GM21390 (cell line): ENCODE measurements at regions not wholly inside any gene's neighbourhood (a gene's known extent, or its start where the extent isn't known, plus 50 kb on each side); places are given as distances from the start of the nearest gene placed in this dataset.

Experiments used
- ATAC-seq: cut with Tn5 transposase; IDR thresholded peaks from one replicate; pipeline ENCODE4 v1.9.1; 2021; ENCODE audit not compliant: unreplicated experiment

DNA sequence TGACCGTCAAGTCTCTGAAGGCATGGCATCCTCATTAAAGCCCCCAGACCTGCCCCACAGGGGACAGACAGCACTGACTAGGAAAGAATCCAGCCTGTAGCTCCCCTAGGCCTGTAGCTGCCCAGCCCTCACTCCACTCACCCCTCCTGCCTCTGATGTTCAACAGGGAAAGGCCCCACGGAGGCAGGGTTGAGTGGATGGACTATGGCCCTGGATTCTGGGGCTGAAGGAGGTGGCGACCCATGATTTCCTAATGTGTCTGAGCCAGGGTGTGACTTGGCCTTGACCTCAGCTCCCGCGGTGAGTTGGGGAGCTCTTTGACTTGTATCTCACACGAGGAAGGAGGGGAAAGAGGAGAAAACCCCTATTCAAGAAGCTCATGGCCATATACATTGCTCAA lies 238.5 kb upstream of the CSF3R start:
- no peak for ATAC-seq

DNA sequence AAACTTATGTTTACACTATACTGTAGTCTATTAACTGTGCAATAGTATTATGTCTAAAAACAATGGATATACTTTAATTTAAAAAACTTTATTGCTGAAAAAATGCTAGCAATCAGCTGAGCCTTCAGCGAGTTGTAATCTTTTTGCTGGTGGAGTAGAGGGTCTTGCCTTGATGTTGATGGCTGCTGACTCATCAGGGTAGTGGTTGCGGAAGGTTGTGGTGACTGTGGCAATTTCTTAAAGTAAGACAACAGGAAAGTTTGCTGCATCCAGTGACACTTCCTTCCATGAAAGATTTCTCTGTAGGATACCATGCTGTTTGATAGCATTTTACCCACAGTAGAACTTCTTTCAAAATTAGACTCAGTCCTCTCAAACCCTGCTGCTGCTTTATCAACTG lies 234.7 kb upstream of the CSF3R start:
- no peak for ATAC-seq

DNA sequence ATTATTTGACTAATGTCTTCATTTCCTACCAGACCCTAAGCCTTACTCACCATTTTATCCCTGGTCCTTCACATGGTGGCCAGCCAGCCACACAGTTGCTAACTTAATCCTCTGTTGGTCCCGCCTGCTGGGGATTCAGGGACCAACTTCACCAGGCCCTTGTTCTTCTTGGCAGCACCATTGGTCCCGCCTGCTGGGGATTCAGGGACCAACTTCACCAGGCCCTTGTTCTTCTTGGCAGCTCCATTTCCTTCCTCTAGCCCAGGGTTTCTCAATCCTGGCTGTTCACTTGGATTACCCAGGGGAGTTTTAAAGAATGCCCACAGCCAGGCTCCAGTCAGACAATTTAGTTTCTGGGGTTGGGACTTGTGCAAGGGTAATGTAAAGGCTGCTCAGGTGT lies 233.1 kb upstream of the CSF3R start:
- no peak for ATAC-seq

DNA sequence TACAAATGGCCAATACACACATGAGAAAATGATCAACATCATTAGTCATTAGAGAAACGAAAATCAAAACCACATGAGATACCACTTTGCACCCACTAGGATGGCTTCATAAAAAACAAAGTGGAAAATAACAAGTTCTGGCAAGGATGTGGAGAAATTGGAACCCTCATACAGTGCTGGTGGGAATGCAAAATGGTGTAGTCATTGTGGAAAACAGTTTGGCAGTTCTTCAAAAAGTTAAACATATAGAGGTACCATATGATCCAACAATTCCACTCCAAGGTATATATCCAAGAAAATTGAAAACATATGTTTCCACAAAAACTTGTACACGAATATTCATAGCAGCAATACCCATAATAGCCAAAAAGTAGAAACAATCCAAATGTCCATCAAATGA lies 231.6 kb upstream of the CSF3R start:
- ATAC-seq: no peak

DNA sequence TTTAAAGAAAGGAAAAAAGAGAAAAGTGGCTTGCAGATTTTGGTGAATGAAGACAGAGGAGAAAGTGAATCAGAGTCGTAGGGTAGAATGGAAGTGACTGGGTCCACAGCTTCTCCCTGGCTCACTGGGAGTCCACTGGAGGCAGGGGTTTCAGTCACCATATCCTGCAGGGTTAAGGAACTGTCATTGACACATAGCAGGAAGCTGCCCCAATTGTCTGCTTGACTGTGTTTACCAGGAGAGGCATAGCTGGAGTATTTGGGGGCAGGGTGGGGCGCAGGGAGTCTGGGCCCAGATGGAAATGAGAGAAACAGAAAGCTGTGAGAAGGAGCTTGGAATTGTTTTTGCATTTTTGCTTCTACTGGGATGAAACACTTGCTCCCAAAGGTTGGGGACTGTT lies 228.8 kb upstream of the CSF3R start:
- no peak for ATAC-seq

DNA sequence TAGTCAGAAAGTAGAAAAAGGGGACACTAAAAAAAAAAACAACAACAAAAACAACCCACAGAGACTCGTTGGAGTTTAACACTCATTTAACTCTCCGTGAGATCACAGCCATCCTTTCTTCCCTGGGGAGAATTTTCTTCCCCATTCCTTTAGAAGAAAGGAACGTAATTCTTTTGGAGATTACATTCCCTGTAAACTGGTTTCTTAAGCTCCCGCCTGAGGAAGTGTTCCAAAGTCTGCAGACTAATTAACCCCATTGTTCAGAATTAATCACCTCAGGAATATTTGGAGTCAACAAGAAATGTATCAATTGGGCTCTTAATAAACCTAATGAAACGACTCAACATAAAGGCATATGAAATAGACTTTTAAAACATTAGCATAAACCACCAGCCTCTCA lies 228.2 kb upstream of the CSF3R start:
- no peak for ATAC-seq

DNA sequence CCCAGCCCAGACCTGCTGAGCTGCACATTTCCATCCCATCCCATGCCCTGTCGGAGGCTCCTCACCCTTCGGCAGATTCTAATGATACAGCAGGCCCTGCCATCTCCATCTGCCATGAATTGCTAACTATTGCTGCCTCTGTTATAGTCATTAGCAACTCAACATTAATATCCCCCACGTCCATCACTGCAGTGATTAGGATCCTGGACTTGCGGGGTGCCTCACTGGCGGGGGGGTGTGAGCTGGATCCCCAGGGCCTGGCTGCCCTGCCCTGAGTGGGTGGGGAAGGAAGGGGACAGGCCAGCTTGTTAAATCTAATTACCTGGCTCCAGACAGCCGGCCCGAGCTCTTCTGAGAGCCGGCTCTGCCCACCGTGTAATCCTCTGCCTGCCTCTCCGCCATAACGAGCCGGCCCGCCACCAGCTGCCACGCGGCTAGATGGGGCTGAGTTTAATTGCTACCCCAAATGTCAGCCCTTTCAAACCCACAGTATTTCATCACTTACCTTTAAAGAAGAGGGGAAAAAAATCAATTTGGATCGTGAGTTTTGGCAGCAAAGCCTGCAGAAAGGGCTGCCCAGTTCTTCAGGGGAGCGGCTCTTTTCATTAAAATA lies 227.3 kb upstream of the CSF3R start:
- no peak for ATAC-seq

DNA sequence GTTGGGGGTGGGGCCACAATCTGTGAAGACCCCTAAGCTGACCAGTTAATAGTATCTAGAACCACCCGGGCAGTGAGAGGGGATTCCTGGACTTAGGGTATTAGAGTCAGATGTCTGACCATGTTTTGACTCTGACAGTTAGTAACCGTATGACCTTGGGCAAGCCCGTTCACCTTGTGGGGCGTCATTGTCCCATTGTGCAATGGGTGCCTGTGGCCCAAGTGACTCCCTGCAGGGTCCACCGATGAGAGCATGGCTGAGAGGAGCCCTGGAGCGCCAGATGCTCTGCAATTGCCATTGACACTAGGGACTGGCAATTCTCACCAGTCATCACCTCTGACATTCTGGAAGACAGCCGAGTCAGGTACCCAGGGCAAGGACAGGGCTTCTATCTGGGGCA lies 225.9 kb upstream of the CSF3R start:
- ATAC-seq: no peak

DNA sequence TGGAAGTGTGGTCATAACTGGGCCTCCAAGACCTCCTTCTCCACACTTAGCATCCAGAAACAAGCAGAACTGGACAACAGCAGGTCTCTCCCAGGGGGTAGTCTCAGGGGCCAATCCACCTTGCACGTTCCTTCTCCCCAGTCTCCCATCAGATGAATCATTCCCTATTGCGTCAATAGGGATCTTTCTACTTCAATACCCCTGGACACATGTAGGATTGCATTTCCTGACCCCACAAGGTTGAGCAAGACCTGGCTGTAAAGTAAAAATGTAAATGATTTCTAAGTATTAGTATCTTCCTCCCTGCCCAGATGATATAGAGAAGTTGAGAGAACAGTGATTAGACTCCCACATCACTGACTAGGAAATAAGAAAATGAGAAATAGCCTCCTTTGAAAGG lies 224.5 kb upstream of the CSF3R start:
- no peak for ATAC-seq

DNA sequence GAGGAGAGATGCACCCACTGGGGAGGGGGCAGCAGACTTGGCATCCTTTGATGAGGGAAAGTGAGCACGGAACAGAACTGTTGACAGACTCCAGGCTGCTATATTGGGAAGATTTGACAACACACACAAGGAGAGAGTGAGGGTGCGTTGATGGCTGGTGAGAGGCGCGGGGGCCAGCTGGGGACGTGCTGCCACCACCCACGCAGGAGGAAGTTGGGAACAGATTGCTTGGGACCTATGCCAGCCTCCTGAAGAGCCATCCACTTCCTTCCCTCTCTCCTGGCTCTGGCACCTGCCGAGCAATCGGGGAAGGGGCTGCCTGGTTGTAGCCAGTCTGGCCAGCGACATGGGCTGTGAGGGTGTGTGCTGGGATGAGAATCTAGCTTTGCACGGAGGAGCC lies 223.7 kb upstream of the CSF3R start:
- ATAC-seq: no peak

DNA sequence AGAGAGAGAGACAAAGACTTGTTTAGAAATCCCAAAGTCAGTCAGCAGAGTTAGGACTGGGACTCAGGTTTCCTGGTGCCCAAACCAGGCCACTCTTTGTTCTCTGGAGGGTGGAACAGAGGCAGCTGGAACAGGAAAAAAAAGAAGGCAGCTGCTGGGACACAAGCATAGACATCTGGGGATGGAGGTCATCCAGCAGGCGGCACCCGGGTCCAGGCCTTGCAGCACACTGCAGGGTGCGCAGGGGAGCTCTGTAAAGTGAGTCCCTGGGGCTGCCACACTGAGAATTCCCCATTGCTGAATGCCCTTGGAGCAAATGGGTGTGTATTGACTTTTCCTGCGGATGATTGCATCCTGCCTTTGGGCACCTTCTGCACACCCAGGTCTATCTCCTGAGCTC lies 222.9 kb upstream of the CSF3R start:
- ATAC-seq: no peak

DNA sequence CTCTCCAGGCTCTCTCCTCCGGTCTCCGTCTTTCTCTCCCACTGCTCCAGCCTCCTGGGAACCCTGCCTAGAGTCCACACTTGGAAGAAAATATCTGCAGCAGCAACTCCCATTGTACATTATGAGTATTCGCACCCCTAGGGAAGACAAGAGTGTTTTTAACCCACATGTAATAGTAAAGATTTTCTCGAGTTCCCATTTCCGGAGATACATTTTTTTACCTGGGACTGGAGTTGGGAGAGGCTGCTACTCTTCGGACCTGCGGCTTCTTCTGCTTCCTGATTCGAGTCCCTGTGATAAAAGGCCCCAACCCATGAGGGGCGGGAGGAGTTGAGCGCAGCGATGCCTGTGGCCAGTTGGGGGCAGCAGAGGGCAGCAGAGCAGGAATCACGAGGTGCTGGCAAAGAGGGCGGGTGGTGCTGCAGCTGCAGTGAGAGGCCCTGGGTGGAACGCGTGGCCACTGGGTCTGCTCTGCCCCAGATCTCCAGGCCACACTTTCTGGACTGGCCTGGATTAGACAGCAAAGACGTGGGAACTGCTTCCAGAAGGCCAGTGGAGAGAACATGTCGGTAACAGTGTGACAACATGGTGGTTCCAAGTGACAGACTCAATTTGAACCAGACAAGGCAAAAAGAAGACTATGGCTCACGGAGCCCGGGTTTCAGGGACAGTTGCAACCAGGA lies 221.0 kb upstream of the CSF3R start:
- peak; percentile 63 for ATAC-seq

DNA sequence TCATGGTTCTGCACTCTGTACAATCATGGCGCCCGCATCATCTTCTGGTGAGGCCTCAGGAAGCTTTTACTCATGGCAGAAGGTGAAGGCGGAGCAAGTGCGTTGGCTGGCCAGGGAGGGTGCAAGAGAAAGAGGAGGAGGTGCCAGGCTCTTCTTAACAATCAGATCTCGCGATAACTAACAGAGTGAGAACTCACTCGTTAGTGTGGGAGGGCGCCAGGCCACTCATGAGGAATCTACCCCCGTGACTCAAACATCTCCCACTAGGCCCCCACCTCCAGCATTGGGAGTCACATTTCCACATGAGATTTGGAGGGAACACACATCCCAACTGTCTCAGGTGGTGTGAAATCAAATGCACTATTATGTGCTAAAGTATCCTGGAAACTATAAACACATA lies 220.2 kb upstream of the CSF3R start:
- ATAC-seq: no peak

DNA sequence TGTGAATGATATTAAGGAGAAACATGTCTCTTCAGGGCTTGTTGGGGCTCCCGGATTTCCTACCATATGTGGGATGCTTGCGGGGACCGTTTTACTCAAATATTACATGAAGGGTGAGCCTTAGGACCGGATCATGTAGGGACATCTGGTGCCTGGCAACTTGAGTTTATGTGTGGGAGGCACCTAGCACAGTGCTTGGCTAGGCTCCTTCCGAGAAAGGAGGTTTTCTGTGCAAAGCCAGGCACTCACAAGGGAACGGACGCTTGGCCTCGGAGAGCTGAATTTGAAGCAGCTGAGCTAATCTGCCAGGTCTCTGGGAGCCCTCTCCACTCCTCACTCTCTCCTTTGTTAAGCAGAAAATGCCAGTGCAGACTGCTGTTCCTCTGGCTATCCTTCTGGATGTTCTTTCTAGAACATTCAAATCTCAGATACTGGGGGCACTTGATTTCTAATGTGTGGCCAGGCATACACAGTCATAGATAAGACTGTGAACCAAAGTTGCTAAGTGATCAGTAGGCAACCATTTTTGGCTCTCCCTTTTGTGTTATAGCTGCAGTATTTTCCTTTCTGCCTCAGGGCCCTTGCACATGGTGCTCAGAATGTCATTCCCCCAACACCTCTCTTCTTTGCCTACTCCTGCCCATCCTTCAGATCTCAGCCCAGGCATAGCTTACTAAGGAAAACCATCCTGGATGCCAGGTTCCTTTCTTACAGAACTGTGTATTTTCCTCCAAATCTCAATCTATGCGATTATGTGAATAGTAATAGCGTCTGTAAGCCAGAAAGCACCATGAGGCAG lies 216.6 kb upstream of the CSF3R start:
- ATAC-seq: no peak

DNA sequence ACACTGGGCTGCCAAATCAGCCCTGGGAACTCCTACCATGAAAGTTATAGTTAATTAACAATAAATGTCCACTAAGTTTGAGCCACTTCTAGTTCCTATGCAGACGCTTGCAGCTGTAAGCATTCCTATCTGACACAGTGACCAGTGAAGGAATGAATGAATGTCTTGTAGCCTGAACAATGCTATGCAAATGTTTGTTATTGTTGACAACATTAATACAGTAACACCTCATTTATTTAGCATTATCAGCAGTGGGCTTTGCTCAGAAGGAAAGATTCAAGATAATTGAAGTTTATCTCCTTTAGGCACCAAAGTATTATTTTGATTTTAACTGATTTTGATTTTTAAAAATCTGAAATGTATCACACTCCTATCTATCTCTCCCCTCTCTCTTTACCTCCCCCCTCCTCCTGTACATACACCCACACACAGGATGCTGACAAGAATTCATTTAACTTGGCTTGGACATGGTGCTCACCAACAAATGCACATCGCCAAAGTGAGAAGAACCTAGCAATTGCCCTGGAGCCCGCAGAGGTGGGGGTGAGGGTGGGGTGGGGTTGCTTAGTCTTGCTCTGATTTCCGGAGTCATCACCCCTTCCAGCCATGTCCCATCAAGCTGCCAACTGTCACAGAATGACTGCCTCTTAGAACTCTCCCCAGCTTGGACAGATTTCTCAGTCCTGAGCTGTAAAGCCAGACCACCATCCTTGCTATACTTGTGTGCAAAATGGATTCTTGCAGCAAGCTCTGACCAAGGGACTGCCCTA lies 215.3 kb upstream of the CSF3R start:
- ATAC-seq: no peak

DNA sequence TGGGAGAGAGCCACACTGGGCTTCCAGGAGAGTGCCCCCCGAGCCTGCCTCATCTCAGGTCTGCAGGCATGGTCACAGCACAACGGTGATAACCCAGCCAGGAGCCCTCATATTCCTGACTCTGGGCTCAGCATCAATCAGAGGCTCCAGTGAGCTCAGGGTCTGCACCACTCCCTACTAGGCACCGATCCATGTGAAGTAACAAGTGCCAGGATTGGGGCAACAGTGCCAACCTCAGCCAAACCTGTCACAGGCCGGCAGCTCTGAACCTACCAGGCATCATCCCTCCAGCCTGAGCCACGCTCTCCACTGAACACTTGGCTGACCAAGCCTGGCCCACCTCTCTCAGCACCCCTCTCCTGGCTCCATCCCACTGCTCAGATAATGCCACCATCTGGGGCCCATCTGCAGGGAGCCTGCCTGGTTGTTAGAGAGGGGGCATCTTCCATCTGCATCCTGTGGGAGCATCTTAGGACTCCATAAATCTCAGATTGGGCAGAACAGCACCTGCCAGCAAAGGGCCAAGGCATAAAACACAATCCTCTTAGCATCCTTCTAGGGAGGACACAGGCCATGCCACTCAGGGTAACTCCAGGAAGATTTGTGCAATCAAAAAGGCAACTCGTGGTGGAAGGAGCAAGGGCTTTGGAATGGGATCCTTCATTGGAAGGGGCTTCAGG lies 213.7 kb upstream of the CSF3R start:
- ATAC-seq: no peak

DNA sequence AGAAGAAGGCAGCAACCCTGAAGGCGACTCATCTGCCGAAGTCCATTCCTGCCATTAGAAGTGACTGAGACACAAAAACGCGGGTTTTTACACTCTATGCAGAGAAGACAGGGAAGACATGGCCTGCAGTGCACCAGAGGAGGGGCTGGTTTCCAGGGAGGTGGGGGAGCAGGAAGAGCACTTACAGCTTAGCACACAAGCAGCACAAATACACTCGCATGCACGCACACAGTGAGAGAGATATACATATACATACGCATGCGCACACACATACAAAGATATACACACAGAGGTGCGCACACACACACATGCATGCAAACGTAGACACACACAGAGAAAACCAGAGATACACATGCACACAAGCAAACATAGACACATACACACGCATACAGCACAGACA lies 210.9 kb upstream of the CSF3R start:
- ATAC-seq: no peak

DNA sequence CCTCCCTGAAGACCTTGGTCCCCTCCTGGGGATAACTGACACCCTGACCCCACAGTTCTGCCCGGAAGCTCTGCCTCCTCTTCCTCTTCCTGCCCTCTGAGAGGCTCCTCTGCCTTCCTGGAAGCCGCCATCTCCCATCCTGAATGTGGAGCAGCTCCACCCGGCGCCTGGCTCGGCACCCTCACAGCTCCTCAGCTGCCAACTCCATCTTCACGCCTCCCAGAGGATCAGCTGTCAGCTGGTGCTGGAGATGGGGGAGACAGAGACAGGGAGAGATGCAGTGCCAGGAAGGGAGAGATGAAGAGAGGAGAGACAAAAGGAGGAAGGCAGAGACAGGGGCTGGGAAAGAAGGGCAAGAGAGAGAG lies 210.4 kb upstream of the CSF3R start:
- ATAC-seq: no peak

DNA sequence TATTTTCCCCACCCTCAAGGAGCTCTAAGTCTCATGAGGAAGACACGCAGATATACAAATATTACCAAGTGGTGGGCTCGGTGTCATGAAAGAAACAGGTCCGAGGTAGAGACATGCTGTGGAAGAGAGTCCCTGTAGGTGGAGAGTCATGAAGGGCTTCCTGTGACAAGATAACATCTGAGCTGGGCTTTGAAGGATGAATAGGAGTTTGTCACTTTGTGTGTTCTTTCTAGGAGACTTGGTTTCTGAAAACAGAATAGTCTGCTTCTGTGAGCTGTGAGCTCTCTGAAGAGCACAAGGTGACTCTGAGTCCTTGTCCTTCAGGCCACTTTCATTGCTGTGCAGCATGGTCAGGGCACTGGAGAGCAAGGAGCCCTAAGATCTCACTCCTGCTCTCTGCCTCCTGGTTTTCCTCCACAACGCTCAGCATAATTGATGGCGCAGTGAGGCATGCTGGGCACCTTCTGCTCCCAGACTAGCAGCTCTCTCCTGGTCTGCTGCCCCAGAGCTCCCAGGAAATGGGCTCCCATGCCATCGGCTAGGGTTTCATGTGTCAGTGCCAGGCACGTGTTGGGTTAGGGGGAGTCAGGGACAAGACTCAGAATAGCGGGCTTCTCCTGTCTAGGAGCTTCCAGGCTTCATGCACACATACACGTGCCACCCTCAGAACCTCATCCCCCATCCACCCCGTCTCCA lies 209.9 kb upstream of the CSF3R start:
- no peak for ATAC-seq

DNA sequence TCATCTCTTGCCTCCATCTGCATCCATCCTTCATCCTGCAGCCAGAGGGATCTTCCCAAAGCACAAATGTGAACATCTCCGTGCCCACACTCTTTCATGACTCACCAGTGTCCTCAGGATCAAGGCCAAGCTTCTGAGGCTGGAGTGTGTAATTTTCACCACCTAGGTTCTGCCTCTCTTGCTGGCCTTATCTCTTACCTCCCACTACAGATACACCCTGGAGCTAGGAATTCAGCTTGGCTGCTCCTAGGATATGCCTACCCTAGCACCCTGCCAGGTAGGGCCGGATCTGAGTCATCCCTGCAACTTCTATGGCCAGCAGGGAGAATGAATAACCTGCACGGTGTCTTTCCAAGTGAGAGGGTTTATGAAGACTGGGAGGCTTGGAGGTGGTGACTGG lies 208.7 kb upstream of the CSF3R start:
- no peak for ATAC-seq

DNA sequence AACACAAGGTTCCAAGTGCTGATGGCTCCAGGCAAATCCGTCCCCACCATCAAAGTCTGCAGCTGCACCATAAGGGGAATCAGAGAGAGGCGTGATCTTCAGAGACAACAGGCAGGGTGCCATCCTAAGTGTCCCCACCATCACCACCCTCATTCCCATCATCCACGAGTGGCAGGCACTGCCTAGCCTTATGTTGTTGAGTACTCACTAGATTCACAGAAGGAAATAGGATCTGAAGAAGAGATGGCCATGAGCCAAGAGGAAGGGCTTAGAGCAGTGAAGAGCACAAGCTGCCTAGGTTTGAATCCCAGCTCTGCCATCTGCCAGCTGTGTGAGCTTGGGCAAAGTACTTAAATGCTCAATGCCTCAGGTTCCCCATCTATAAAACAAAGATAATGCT lies 207.3 kb upstream of the CSF3R start:
- no peak for ATAC-seq
